ENCODE measurements at regions not wholly inside any gene's neighbourhood (a gene's known extent, or its start where the extent isn't known, plus 50 kb on each side); places are given as distances from the start of the nearest gene placed in this dataset.

- Histone ChIP-seq H3K27me3 (replicated peaks; ENCODE audit: insufficient read depth) (no peaks in the 10 kb centered on the region), H3K4me1 (replicated peaks) (peaks cover 3% of the 10 kb centered on the region), H3K36me3 (no peaks in the 10 kb centered on the region), H3K9me3 (no peaks in the 10 kb centered on the region), H3K27ac (no peak overlapping the region), H3K4me3 (no peak overlapping the region)
- DNase-seq (ENCODE audit: low spot score): no peak
- intact Hi-C loops (cut with DNase I): no loop called here
- WGBS: 80% methylated on average over 23 of the region's 23 CpGs
- TF ChIP-seq POLR2A (IDR thresholded peaks at IDR 0.05) (no peak), POLR2AphosphoS5 (IDR thresholded peaks at IDR 0.05) (no peak), CTCF (IDR thresholded peaks at IDR 0.05) (no peak)
Measured at GRCh38 chr10:130726996-130727725, 584.4 kb downstream of the TCERG1L start.

DNA sequence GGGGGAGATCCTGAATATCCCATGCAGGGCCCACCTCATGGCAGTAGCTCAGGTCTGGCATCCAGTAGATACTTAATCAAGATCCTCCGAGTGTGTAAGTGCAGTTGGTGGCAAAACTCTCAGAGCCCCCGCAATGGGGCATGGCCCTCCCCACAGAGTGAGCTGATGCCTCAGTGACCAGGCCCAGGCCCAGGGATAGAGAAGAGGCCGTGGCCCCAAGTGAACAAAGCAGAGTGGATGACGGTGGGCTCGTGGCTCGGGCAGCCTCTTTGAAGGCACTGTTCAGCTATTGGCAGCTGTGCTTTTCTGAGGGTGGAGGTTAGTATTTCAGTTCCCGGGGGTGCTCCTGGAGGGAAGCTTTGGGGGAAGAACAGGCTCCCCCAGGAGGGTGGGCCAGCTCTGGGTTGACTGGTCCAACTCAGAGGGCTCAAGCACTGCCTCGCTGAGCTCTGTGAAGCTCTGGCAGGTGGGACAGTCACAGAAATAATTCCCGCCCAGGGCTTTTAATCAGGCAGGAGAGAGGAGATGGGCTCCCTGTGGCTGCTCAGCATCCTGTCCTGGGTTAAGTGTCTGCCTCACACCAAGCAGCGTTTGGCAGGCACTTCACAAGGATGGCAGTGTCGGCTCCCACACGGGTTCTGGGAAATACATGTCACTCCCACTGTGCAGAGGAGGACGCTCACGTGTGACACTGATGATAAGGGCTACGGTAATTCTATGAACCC, 583.6 kb downstream of the TCERG1L start:
- WGBS: 71% methylated on average over 15 of the region's 15 CpGs
- intact Hi-C loops (cut with DNase I): no loop called here
- peaks cover 3% of the 10 kb centered on the region for H3K4me1 ChIP-seq (replicated peaks)
- no peaks in the 10 kb centered on the region for H3K27me3 ChIP-seq (replicated peaks; ENCODE audit: insufficient read depth)
- H3K27ac ChIP-seq: no peak overlapping the region
- no peak for DNase-seq (ENCODE audit: low spot score)
- H3K9me3 ChIP-seq: no peaks in the 10 kb centered on the region
- no peak overlapping the region for H3K4me3 ChIP-seq
- no peaks in the 10 kb centered on the region for H3K36me3 ChIP-seq
- TF ChIP-seq CTCF (IDR thresholded peaks at IDR 0.05): no peak
- TF ChIP-seq POLR2AphosphoS5 (IDR thresholded peaks at IDR 0.05): no peak
- TF ChIP-seq POLR2A (IDR thresholded peaks at IDR 0.05): no peak

DNA sequence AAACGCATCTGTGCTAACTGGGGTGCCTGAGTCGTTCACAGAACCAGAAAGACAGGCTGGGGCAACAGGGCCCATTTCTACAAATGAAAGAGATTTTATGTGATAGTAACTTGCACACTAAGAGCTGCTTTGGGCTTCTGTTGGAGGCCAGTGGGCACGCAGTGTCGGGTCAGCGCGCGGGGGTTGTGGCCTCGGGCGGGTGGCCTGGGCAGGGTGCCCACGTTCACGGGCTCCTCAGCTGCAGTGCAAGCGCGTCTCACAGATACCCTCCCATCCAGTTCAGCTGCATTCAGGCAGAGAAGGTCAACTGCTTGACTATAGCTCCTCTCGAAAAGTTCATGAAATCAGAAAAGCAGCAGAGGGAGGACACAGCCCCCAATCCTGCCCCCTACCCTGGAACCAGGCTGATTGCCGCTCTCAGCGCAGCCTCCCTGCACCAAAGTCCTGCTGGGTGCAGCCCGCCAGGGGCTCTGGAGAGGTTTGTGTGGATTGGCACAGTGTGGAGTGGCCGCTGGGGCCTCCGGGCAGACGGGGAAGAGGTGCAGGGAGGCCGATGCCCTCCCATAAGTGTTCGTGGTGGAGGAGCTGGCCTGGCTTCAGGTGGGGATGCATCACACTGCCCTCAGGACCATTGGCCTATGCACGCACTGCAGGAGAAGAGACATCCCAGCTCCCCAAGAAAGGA, 582.8 kb downstream of the TCERG1L start:
- no peaks in the 10 kb centered on the region for H3K36me3 ChIP-seq
- intact Hi-C loops (cut with DNase I): no loop called here
- H3K27ac ChIP-seq: no peak overlapping the region
- H3K9me3 ChIP-seq: no peaks in the 10 kb centered on the region
- 57% methylated on average over 22 of the region's 23 CpGs for WGBS
- TF ChIP-seq POLR2AphosphoS5 (IDR thresholded peaks at IDR 0.05): no peak
- TF ChIP-seq CTCF (IDR thresholded peaks at IDR 0.05): no peak
- TF ChIP-seq POLR2A (IDR thresholded peaks at IDR 0.05): no peak
- no peaks in the 10 kb centered on the region for H3K27me3 ChIP-seq (replicated peaks; ENCODE audit: insufficient read depth)
- DNase-seq (ENCODE audit: low spot score): no peak
- H3K4me3 ChIP-seq: no peak overlapping the region
- H3K4me1 ChIP-seq (replicated peaks): peaks cover 3% of the 10 kb centered on the region

DNA sequence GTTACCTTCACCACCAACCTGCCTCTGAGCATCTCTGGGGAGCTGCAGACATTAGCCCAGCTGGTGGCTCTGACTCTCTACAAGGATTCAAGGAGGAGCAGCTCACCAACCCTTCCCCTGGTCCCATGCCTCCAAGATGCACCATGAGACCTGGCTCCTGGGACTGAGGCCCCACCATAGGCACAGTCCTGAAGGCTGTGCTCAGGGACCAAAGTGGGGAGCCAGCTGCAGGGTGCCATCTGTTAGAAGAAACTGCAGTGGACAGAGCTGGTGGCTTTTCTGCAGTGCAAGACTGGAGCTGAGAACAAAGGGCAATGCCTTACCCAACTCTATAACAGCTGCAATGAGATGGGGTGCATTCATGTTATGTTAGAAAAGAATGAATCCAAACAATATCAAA, 581.6 kb downstream of the TCERG1L start:
- intact Hi-C loops (cut with DNase I): no loop called here
- Histone ChIP-seq H3K4me1 (replicated peaks) (peaks cover 3% of the 10 kb centered on the region), H3K27me3 (replicated peaks; ENCODE audit: insufficient read depth) (no peaks in the 10 kb centered on the region), H3K27ac (no peak overlapping the region), H3K4me3 (no peak overlapping the region), H3K36me3 (no peaks in the 10 kb centered on the region), H3K9me3 (no peaks in the 10 kb centered on the region)
- DNase-seq (ENCODE audit: low spot score): no peak
- TF ChIP-seq CTCF (IDR thresholded peaks at IDR 0.05) (no peak), POLR2A (IDR thresholded peaks at IDR 0.05) (no peak), POLR2AphosphoS5 (IDR thresholded peaks at IDR 0.05) (no peak)
